Fibroblast of skin of right biceps (primary cell): ENCODE measurements at regions not wholly inside any gene's neighbourhood (a gene's known extent, or its start where the extent isn't known, plus 50 kb on each side); places are given as distances from the start of the nearest gene placed in this dataset.
"Not testable (repeated sequence)": the region's sequence is repeated elsewhere in the genome, so short reads cannot be mapped to it uniquely, and the experiment has no call there.

Experiments used
- DNase-seq: peaks from one replicate; pipeline ENCODE4 v3.0.0-alpha.2; 2013

DNA sequence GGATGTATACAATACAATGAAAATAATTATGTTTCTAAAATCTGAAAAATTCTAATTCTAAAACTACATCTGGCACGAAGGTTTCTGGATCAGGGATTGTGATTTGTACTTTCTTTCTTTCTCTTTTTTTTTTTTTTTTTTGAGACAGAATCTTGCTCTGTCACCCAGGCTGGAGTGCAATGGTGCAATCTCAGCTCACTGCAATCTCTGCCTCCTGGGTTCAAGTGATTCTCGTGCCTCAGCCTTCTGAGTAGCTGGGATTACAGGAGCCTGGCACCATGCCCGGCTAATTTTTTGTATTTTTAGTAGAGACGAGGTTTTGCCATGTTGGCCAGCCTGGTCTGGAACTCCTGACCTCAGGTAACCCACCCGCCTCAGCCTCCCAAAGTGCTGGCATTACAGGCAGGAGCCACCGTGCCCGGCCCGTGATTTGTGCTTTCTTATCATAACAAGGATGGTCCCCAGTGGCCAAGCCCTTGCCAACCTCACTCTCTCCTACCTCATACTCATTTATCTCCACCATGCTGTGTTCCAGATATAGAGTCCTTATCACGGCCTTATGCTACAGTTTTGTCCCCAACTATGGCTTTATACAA lies 279.9 kb downstream of the QDPR start:
- DNase-seq = not testable (repeated sequence)

DNA sequence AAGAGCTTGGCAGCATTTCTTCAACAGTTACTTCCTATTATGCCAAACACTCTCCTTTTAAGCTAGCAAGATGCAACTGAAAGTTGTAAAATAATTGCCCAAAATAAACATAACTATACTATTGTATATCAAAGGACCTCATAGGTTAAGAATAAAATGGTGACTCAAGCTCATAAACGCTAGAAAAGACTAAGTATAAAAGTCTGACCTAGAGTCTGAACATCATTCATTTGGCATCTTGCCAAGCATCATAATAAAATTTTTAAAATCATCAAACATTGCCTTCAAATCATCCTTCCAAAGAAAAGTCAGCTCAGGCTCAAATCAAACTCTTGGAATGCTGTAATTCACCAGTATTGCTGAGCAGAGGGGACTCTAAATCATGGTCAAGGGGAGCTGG lies 281.2 kb downstream of the QDPR start:
- DNase-seq = peak; percentile 7

DNA sequence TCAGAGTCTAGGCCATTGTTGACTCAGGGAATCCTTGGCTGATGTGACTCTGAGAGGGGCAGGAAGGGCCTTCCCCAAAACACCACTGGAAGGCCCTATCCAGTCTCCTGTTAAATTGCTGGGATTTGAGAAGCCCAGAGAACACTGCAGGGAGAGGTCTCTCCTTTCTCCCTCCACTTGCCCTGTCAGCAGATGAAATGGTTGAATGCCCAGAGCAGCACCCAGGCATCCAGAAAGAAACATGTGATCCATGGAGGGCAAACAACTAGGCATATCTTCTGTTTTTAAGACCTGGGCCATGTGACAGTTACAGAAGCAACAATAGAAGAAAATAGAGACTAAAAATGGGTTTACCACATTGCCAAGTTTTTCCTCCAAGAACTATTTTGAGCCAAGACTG lies 291.1 kb downstream of the QDPR start:
- no peak for DNase-seq

GRCh38 chr4:17218786-17219185 lies 293.1 kb downstream of the QDPR start:
- DNase-seq = no peak

GRCh38 chr4:17206829-17207801 lies 304.8 kb downstream of the QDPR start:
- DNase-seq = no peak

DNA sequence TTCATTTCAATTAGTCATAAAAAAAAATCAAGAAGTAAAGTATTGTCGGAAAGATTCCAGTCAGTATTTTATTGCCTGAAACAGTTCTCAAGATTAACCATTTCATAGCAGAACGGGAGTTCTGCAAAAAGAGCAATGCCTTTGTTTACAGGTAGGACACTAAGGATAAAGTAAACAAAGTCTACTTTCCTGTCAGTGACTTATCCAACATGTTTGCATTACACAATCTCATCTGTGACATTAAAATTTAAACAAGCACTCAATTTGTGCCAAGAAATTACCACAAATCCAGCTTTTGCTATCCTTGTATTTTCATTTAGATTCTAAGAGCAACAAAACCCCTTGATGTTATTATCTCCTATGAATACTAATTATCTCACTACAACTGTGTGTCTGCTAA lies 306.5 kb upstream of the LDB2 start:
- no peak for DNase-seq

- peak; percentile 22 for DNase-seq
Measured at GRCh38 chr4:17203797-17204196, 305.4 kb upstream of the LDB2 start.

- no peak for DNase-seq
Measured at GRCh38 chr4:17197070-17197469, 298.6 kb upstream of the LDB2 start.

- peak; percentile 84 for DNase-seq
Measured at GRCh38 chr4:17195461-17196275, 297.2 kb upstream of the LDB2 start.

DNA sequence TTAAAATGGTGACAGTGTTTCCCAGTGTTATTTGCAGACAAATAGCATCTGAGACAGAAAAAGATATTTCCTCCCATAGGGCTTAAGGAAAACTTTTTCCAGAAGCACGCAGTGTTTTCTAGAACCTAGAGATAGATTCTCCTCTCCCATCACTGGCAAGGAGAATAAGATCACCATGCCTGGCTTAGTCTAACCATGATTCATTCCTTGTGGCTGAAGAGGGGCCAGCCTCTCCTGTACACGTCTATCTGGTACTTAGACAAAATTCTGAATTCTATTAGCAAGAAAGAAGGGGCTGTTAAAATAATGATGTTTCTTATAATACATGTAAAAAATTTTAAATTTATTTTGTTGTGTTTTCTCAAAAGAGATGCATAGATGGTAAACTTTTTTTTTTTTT lies 296.1 kb upstream of the LDB2 start:
- DNase-seq = peak; percentile 56

GRCh38 chr4:17189759-17190158 lies 291.3 kb upstream of the LDB2 start:
- no peak for DNase-seq

GRCh38 chr4:17189401-17189720 lies 290.9 kb upstream of the LDB2 start:
- peak; percentile 75 for DNase-seq

DNA sequence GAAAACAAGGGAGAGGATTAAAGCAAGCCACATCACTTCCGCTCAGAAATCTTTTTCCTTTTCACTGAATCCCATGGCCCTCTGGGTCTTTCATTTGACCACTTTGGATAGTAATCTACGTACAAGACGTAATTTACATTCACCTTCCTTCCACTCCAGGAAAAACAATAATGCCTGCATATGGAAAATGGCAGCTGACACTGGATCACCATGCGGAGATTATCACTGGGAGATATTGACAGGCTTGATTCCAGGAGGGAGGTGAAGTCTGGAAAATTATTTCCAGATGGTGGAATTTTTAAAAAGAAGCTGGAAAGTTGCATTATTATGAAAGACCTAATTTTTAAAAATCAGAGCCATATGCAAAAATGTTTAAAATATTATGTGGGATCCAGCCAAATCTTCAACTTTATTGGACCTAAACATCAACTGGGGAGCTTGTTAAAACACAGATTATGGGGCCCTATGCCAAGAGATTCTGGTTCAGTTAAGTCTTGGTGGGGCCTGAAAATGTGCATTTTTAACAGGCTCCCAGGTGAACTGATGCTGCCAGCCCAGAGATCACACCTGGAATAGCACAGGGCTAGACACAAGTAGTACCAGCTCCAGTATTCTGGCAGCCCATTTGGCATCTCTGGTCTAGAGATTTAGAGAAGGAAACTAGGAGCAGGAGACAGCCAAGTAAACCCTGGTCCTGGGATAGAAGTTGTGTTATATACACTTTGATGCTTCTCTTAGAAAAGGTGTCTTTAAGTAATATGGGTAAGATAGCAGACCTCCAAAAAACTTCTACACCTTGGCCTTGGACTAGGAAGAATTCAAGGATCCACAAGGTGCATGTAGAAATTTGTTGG lies 290.3 kb upstream of the LDB2 start:
- DNase-seq = peak; percentile 31

GRCh38 chr4:17188125-17188524 lies 289.7 kb upstream of the LDB2 start:
- DNase-seq = no peak

DNA sequence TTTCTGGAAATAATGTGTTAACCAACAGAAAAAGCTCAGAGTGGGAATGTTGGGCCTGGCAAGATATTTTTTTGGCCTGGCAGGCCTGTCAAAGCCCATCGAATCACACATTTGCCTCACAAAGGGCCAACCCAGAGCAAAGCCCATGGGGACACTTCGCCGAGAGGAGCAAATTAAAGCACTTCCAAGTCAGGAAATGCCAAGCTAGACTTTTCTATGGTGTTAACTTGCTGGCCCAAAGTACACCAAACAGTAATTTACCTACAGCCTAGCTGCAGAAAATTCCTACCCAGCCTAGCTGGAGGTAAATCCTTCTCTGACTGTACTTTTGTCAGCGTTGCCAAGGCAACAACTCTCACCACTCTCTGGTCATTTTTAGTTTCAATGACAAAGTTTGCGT lies 288.6 kb upstream of the LDB2 start:
- peak; percentile 16 for DNase-seq

GRCh38 chr4:17182888-17183287 lies 284.4 kb upstream of the LDB2 start:
- DNase-seq = no peak

DNA sequence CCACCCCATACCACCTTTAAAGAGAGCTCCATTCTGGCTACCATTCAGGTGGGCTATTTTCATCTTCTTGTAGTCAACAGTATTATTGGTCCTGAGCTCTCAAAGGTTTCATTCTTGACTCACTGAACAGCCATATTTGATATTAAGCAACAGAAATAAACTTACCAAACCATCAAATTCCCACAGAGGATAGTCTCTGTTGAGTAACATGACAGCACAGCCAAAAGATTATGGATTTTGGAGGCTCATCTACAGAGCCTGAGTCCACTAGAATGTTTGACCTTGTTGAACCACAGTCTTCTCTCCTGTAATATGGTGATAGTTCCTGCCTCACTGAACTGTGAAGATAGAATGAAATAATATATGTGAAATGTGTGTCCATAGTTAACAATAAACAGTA lies 276.3 kb upstream of the LDB2 start:
- DNase-seq = no peak

GRCh38 chr4:17173300-17173699 lies 274.9 kb upstream of the LDB2 start:
- no peak for DNase-seq

DNA sequence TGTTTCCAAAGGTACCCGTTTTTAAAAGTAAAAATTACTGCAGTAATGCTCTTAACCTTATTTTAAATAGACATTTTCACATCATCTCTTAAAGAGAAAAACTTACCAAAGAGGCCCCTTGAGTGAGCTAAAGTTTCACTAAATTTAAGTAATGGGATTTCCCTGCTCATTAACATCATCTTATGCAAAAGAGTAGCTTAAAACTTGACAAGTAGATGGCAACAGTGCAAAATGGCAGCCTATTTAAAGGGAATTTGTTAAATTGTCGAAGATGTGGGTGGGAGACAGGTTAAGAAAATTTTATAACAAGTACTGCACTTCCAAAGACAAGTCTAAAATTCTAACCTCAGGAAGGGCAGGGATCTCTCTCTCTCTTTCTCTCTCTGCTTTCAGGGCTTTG lies 271.7 kb upstream of the LDB2 start:
- DNase-seq = no peak

GRCh38 chr4:17169699-17170098 lies 271.3 kb upstream of the LDB2 start:
- no peak for DNase-seq

DNA sequence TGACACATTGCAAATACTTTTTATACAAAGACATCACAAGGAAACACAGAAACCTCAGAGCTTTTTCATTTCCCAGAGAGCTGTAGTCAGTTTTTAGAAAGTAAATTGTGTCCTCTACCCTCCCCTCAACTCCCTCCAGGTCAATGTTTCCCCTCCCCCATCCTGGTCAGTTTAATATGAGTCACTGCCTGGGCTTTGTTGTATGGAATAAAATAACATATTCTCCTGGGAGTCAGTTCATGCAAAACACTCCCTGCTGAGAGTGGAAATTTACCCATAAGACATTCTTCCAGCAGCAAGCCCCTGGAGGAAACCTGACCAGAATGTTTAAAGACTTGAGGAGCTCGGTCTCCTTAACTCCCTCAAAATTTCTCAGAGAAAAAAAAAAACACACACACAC lies 270.1 kb upstream of the LDB2 start:
- peak; percentile 86 for DNase-seq

DNA sequence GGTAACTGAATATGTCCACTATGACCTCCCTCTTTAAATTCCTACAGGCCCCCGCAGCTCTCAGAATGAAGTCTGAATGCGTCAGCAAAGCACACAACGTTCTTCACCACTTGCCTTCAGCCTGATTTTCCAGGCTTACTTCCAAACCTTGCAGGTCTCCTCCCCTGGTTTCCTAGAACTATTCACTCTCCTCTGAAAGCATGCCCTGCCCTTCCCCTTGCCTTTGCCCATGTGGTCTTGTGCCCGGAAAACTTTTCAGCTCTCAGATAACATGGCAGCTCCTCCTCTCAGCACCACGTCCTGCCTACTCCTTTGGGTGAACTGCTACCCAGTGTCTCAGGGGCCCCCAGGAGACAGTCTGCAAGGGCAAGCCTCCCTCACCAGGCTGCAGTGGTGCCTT lies 268.5 kb upstream of the LDB2 start:
- no peak for DNase-seq

GRCh38 chr4:17165286-17165685 lies 266.8 kb upstream of the LDB2 start:
- DNase-seq = peak; percentile 63
